ENCODE measurements at regions not wholly inside any gene's neighbourhood (a gene's known extent, or its start where the extent isn't known, plus 50 kb on each side); places are given as distances from the start of the nearest gene placed in this dataset.

DNA sequence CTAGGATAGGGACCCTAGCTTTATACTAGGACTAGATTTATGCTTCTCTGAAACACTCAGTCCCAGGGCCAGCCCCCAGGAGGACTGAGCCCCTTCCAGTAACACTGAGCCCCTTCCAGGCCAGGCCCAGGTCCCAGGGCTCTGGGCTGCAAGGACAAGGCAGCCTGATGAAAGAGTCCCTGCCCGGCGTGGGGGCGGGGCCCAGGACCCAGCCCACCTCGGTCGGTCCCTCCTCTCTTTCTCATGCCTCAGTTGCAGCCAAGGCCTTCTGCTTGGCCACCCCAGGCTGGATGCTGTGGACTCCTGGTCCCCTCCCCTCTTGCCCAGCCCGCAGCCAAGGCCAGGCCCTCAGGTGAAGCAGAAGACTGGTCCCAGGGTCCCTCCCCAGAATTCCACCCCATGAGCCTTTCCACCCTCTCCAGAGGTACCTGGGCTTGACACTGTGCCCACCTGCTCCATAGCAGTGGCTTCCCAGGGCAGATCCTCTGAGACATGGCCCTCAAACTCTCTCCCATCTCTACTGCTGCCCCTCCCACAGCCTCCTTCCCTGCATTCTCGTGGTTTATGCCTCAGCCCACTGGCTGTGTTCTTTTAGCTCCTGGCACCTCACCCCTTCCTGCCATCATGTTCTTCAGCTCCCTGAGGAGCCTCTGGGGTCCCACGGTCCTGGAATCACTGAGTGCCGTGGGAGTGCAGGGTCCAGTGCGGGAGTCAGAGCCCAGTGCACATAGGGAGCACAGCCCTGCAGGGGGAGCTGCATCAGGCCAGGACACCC, 53.6 kb upstream of the C1QTNF9B start:
- Histone ChIP-seq H3K27ac (ENCODE audit: low read length) (no peak overlapping the region), H3K9ac (ENCODE audit: low read length) (no peak overlapping the region), H3K9me3 (replicated peaks; ENCODE audit: insufficient read depth, low read length) (no peaks in the 10 kb centered on the region), H2AFZ (ENCODE audit: low read length) (no peak overlapping the region), H3K79me2 (ENCODE audit: low read length) (no peaks in the 10 kb centered on the region), H3K4me2 (ENCODE audit: low read depth, low read length) (no peak overlapping the region), H3K4me1 (ENCODE audit: low read length) (no peaks in the 10 kb centered on the region), H3K9me2 (replicated peaks; ENCODE audit: insufficient read depth, low read length) (no peaks in the 10 kb centered on the region), H3K36me3 (replicated peaks; ENCODE audit: insufficient read depth, low read length) (no peaks in the 10 kb centered on the region), H3K27me3 (replicated peaks; ENCODE audit: insufficient read depth, low read length) (no peaks in the 10 kb centered on the region), H3F3A (ENCODE audit: insufficient read depth, low read length) (no peaks in the 10 kb centered on the region), H3K4me3 (ENCODE audit: low read length) (no peak overlapping the region), H4K20me1 (ENCODE audit: insufficient read depth, low read length) (no peaks in the 10 kb centered on the region)
- no peak for DNase-seq
- TF ChIP-seq EZH2 (optimal IDR thresholded peaks at IDR 0.05; ENCODE audit: low read depth, low read length): no peak
- TF ChIP-seq, protein P1, sequence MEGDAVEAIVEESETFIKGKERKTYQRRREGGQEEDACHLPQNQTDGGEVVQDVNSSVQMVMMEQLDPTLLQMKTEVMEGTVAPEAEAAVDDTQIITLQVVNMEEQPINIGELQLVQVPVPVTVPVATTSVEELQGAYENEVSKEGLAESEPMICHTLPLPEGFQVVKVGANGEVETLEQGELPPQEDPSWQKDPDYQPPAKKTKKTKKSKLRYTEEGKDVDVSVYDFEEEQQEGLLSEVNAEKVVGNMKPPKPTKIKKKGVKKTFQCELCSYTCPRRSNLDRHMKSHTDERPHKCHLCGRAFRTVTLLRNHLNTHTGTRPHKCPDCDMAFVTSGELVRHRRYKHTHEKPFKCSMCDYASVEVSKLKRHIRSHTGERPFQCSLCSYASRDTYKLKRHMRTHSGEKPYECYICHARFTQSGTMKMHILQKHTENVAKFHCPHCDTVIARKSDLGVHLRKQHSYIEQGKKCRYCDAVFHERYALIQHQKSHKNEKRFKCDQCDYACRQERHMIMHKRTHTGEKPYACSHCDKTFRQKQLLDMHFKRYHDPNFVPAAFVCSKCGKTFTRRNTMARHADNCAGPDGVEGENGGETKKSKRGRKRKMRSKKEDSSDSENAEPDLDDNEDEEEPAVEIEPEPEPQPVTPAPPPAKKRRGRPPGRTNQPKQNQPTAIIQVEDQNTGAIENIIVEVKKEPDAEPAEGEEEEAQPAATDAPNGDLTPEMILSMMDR (IDR thresholded peaks at IDR 0.05; ENCODE audit: low read length): no peak
- TF ChIP-seq EZH2phosphoT487 (IDR thresholded peaks at IDR 0.05; ENCODE audit: low read length): no peak

DNA sequence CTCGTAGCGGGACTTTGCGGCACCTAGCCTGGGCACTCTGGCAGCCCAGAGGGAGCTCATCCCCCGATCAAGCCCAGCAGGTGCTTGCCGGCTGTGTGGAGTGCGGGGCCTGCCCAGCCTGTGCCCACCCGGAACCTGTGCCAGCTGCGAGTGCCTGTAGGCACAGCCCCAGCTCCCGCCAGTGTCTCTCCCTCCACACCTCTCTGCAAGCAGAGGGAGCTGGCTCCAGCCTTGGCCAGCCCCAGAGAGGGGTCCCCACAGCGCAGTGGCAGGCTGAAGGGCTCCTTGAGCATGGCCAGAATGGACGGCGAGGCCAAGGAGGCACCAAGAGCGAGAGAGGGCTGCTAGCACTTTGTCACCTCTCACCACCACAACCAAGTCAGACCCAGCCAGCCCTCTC, 55.5 kb upstream of the C1QTNF9B start:
- Histone ChIP-seq H3K9me2 (replicated peaks; ENCODE audit: insufficient read depth, low read length) (no peaks in the 10 kb centered on the region), H4K20me1 (ENCODE audit: insufficient read depth, low read length) (no peaks in the 10 kb centered on the region), H2AFZ (ENCODE audit: low read length) (no peak overlapping the region), H3K36me3 (replicated peaks; ENCODE audit: insufficient read depth, low read length) (no peaks in the 10 kb centered on the region), H3K4me3 (ENCODE audit: low read length) (no peak overlapping the region), H3K27ac (ENCODE audit: low read length) (no peak overlapping the region), H3K27me3 (replicated peaks; ENCODE audit: insufficient read depth, low read length) (no peaks in the 10 kb centered on the region), H3K9me3 (replicated peaks; ENCODE audit: insufficient read depth, low read length) (no peaks in the 10 kb centered on the region), H3F3A (ENCODE audit: insufficient read depth, low read length) (no peaks in the 10 kb centered on the region), H3K9ac (ENCODE audit: low read length) (no peak overlapping the region), H3K79me2 (ENCODE audit: low read length) (no peaks in the 10 kb centered on the region), H3K4me2 (ENCODE audit: low read depth, low read length) (no peak overlapping the region), H3K4me1 (ENCODE audit: low read length) (no peaks in the 10 kb centered on the region)
- TF ChIP-seq EZH2 (optimal IDR thresholded peaks at IDR 0.05; ENCODE audit: low read depth, low read length) (no peak), EZH2phosphoT487 (IDR thresholded peaks at IDR 0.05; ENCODE audit: low read length) (no peak)
- TF ChIP-seq, protein P1 (IDR thresholded peaks at IDR 0.05; ENCODE audit: low read length): no peak
- DNase-seq: no peak

DNA sequence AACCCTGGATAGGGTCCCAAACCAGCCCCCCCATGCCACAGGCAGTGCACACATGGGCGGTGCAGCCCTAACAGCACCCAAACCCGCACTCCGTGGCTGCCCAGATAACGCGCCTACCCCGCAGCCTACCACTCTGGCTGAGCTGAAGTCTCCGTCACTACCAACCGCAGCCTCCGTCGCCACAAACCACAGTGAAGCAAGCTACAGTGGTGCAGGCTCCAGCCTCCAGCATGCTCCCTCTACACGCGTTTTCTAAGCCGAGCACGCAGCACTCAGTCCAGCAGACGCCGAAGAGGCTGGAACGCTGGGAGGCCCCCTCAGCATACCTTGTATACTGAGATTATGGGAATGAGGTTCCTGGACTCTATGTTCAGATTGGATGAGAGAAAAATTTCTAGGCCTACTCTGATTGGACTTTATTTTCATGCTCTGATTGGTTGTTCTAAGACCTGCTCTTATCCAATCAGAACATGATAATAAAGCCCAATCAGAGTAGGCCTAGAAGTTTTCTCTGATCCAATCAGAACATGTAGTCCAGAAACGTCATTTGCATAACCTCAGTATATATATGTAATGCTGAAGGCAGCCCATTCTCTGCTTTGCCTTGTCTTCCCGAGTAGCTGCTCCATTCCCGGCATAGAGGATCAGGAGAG, 56.7 kb upstream of the C1QTNF9B start:
- TF ChIP-seq, protein P1 (IDR thresholded peaks at IDR 0.05; ENCODE audit: low read length): no peak
- no peak for TF ChIP-seq EZH2 (optimal IDR thresholded peaks at IDR 0.05; ENCODE audit: low read depth, low read length)
- no peak for TF ChIP-seq EZH2phosphoT487 (IDR thresholded peaks at IDR 0.05; ENCODE audit: low read length)

More for the DNA sequence above, 56.7 kb upstream of the C1QTNF9B start:
- Histone ChIP-seq H2AFZ (ENCODE audit: low read length) (no peak overlapping the region), H3K4me3 (ENCODE audit: low read length) (no peak overlapping the region), H3K9me3 (replicated peaks; ENCODE audit: insufficient read depth, low read length) (no peaks in the 10 kb centered on the region), H4K20me1 (ENCODE audit: insufficient read depth, low read length) (no peaks in the 10 kb centered on the region), H3K9ac (ENCODE audit: low read length) (no peak overlapping the region), H3K4me1 (ENCODE audit: low read length) (no peaks in the 10 kb centered on the region), H3K79me2 (ENCODE audit: low read length) (no peaks in the 10 kb centered on the region), H3K27ac (ENCODE audit: low read length) (no peak overlapping the region), H3K36me3 (replicated peaks; ENCODE audit: insufficient read depth, low read length) (no peaks in the 10 kb centered on the region), H3K4me2 (ENCODE audit: low read depth, low read length) (no peak overlapping the region), H3K27me3 (replicated peaks; ENCODE audit: insufficient read depth, low read length) (no peaks in the 10 kb centered on the region), H3F3A (ENCODE audit: insufficient read depth, low read length) (no peaks in the 10 kb centered on the region), H3K9me2 (replicated peaks; ENCODE audit: insufficient read depth, low read length) (no peaks in the 10 kb centered on the region)
- no peak for DNase-seq

Data from MM.1S (cell line).